Peyer's patch (tissue), 4 donors: ENCODE measurements at regions not wholly inside any gene's neighbourhood (a gene's known extent, or its start where the extent isn't known, plus 50 kb on each side); places are given as distances from the start of the nearest gene placed in this dataset.
"Not testable (repeated sequence)": the region's sequence is repeated elsewhere in the genome, so short reads cannot be mapped to it uniquely, and the experiment has no call there.

Experiments used
- DNase-seq, 3 donors: peaks; one replicate each; pipeline ENCODE4 v3.0.0-alpha.2; 2017 to 2019
- H3K27ac ChIP-seq, 4 donors: fragments of 200-600 bp; sonication (generic); one replicate each; pipeline ENCODE4 v1.5.1; 2016 to 2019
- H3K27me3 ChIP-seq, 2 donors: fragments of 200-600 bp; sonication (generic); one replicate each; pipeline ENCODE4 v1.5.1; 2019
- H3K36me3 ChIP-seq, 3 donors: fragments of 200-600 bp; sonication (generic); one replicate each; pipeline ENCODE4 v1.5.1; 2016 to 2019
- H3K4me1 ChIP-seq, 4 donors: fragments of 200-600 bp; sonication (generic); one replicate each; pipeline ENCODE4 v1.5.1; 2016 to 2019
- H3K4me3 ChIP-seq, 4 donors: fragments of 200-600 bp; sonication (generic); 1 replicate in 3 of 4; 2 replicates in 1 of 4; pipeline ENCODE4 v1.5.1; 2016 to 2019; ENCODE audit warnings: mild to moderate bottlenecking in 1 of 4
- H3K9me3 ChIP-seq, 4 donors: fragments of 200-600 bp; sonication (generic); one replicate each; pipeline ENCODE4 v1.5.1; 2016 to 2019; ENCODE audit warnings: mild to moderate bottlenecking in 1 of 4
- CTCF ChIP-seq, 6 experiments: fragments of 450-650 bp in 4 of 6; fragments of 200-600 bp in 2 of 6; sonication (generic) in 1 of 6; IDR thresholded peaks; one replicate each; pipeline ENCODE4 v1.5.1; 2017 to 2019; ENCODE audit warnings: antibody characterized with exemption in 6 of 6, mild to moderate bottlenecking in 3 of 6, moderate library complexity in 1 of 6
- POLR2A ChIP-seq, 2 donors: fragments of 450-650 bp; IDR thresholded peaks; one replicate each; pipeline ENCODE4 v1.5.1; 2017; ENCODE audit warnings: antibody characterized with exemption in 2 of 2, mild to moderate bottlenecking in 2 of 2, moderate library complexity in 2 of 2
- small RNA-seq, 2 donors: library from RNA; depleted of rRNA; stranded (forward); fragments of <200 nt; gene quantifications; one replicate each; pipeline ENCODE3, GENCODE V24; 2016

- TF ChIP-seq CTCF (IDR thresholded peaks at IDR 0.05) (no peak), POLR2A (IDR thresholded peaks at IDR 0.05) (no peak)
These were observed 173.6 kb downstream of the NRN1 start for GRCh38 chr6:5833120-5833519.

DNA sequence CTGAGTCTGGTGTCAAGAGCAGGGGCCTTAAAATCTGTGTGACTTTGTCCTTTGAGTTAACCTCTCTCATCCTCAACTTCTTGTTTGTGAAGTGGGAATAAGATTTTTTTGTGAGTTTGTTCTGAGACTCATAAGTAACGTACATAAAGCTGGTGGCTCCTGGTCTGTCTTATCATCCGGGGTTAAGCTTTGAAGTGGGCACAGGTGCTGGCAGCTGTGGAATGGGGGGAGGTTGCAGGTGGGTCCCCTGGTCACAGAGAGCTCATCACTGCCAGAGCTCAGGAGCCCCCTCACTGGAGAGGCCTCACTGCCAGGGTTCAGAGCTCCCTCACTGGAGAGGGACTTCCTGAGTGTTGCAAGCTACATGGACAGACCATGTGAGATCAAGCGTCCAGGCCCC, 174.1 kb downstream of the NRN1 start:
- Histone ChIP-seq H3K9me3 (no peaks in the 10 kb centered on the region), H3K4me1 (peaks cover 0 to 7% (median 4%) of the 10 kb centered on the region in 4 donors), H3K4me3 (no peak overlapping the region), H3K27me3 (no peaks in the 10 kb centered on the region), H3K27ac (no peak overlapping the region), H3K36me3 (no peaks in the 10 kb centered on the region)
- DNase-seq, result no peak
- no peak for TF ChIP-seq CTCF (IDR thresholded peaks at IDR 0.05)
- no peak for TF ChIP-seq POLR2A (IDR thresholded peaks at IDR 0.05)

More at GRCh38 chr6:5833120-5833519, 173.6 kb downstream of the NRN1 start:
- H3K27ac ChIP-seq, result no peak overlapping the region
- peaks cover 0 to 7% (median 4%) of the 10 kb centered on the region in 4 donors for H3K4me1 ChIP-seq
- no peak for DNase-seq
- no peaks in the 10 kb centered on the region for H3K36me3 ChIP-seq
- no peaks in the 10 kb centered on the region for H3K27me3 ChIP-seq
- H3K4me3 ChIP-seq, result no peak overlapping the region
- no peaks in the 10 kb centered on the region for H3K9me3 ChIP-seq

DNA sequence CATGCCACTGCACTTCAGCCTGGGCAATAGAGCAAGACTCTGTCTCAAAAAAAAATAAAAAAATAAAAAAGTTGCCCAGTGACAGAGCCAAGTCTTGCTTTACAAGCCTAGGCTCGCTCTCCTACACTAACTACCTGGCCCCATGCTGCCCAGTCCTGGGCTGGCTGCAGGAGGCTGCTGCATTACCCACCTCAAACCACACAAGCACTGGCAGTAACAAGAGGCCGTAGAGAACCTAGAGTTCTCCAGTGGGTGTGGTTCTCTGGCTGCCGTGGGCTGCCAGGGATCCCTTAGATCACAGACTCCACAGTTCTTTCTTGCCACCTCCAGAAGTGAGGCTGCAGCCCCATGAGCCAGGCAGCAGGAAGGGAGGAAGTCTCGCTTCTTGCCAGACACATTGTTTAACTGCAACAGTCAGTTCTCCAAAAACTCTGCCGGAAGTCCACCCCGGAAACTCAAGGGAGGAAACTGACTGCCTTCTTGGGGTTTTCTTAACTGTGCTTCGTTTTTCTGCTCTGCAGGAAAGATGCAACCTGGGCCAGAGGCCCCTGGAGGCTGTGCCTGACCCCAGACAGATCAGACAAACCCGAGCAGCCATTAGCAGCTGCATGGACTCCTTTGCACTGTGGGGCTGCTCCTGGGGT, 175.4 kb downstream of the NRN1 start:
- not testable (repeated sequence) for H3K9me3 ChIP-seq, H3K4me3 ChIP-seq, H3K4me1 ChIP-seq, H3K27me3 ChIP-seq, H3K36me3 ChIP-seq
- DNase-seq, result peak in 2 of 3 donors; percentile 58 to 76
- peak overlapping the region in 1 of 4 donors; percentile 59 for H3K27ac ChIP-seq

DNA sequence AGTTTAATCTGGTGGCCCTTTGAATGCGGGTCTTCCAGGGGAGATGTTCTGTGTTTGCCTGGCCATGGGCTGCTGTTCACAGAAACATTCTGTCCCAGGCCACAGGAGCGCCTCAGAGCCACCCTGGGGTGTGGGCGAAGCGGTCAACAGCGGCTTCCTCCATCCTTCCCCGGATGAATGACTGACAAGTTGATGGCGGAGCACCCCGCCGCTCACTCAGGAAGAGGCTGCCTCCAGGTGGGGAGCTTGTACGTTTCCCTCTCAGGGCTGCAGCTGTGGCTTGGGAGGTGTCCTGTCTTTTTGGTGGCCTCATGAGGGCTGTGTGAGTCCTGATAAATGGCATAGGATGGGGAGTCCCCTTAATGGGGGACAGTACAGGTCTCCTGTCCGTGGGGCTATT, 178.4 kb downstream of the NRN1 start:
- Histone ChIP-seq H3K27me3 (no peaks in the 10 kb centered on the region), H3K9me3 (no peaks in the 10 kb centered on the region), H3K4me3 (no peak overlapping the region), H3K36me3 (no peaks in the 10 kb centered on the region), H3K4me1 (peaks cover 0 to 7% (median 4%) of the 10 kb centered on the region in 4 donors), H3K27ac (no peak overlapping the region)
- no peak for DNase-seq
- TF ChIP-seq CTCF (IDR thresholded peaks at IDR 0.05), result no peak
- TF ChIP-seq POLR2A (IDR thresholded peaks at IDR 0.05), result no peak

- DNase-seq, result no peak
- H3K36me3 ChIP-seq, result no peaks in the 10 kb centered on the region
- no peaks in the 10 kb centered on the region for H3K9me3 ChIP-seq
- H3K4me3 ChIP-seq, result no peak overlapping the region
- H3K4me1 ChIP-seq, result peaks cover 0 to 7% (median 4%) of the 10 kb centered on the region in 4 donors
- H3K27ac ChIP-seq, result no peak overlapping the region
- TF ChIP-seq POLR2A (IDR thresholded peaks at IDR 0.05) (no peak), CTCF (IDR thresholded peaks at IDR 0.05) (no peak)
- H3K27me3 ChIP-seq, result no peaks in the 10 kb centered on the region
These were observed 179.4 kb downstream of the NRN1 start for GRCh38 chr6:5827056-5827904.

- not testable (repeated sequence) for H3K4me1 ChIP-seq, H3K4me3 ChIP-seq, DNase-seq, H3K36me3 ChIP-seq, H3K27ac ChIP-seq, H3K9me3 ChIP-seq, H3K27me3 ChIP-seq
These were observed 182.2 kb downstream of the NRN1 start for GRCh38 chr6:5824382-5824983.

Small RNA genes in the stretch of these regions (small RNA-seq; reads per million reads assigned to genes)
- gene RN7SL221P, result 0 reads per million in 2 donors
